ENCODE measurements at regions not wholly inside any gene's neighbourhood (a gene's known extent, or its start where the extent isn't known, plus 50 kb on each side); places are given as distances from the start of the nearest gene placed in this dataset.

DNA sequence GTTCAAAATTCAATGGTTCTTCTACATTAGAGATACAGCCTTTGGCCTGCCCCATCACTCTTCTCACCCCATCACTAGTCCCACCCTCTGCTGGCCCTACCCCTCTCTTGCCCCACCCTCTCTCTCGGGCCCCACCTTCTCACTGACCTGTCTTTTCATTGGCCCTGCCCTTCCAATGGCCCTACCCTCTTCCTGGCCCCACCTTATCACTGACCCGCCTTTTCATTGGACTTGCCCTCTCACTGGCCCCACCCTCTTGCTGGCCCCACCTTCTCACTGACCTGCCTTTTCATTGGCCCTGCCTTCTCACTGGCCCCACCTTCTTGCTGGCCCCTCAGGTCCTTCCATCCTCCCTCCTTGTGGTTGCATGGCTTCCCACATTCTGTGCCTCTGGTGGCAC, 107.2 kb upstream of the PLEKHG1 start:
- TF ChIP-seq ZNF70 (CRISPR knock-in tag; IDR thresholded peaks at IDR 0.05) (no peak), ARNTL (CRISPR knock-in tag; IDR thresholded peaks at IDR 0.05; ENCODE audit: borderline replicate concordance, low read depth) (no peak), ESRRG (CRISPR knock-in tag; IDR thresholded peaks at IDR 0.05) (no peak), BACH2 (CRISPR knock-in tag; IDR thresholded peaks at IDR 0.05; ENCODE audit: borderline replicate concordance) (no peak), ZFP30 (CRISPR knock-in tag; IDR thresholded peaks at IDR 0.05) (no peak), ZC3H10 (CRISPR knock-in tag; IDR thresholded peaks at IDR 0.05) (no peak), SNAI2 (CRISPR knock-in tag; IDR thresholded peaks at IDR 0.05) (no peak), ZNF565 (CRISPR knock-in tag; conservative IDR thresholded peaks at IDR 0.05; ENCODE audit: low read depth) (no peak), PPARA (CRISPR knock-in tag; IDR thresholded peaks at IDR 0.05; ENCODE audit: borderline replicate concordance) (no peak)
- TF ChIP-seq, protein P1, sequence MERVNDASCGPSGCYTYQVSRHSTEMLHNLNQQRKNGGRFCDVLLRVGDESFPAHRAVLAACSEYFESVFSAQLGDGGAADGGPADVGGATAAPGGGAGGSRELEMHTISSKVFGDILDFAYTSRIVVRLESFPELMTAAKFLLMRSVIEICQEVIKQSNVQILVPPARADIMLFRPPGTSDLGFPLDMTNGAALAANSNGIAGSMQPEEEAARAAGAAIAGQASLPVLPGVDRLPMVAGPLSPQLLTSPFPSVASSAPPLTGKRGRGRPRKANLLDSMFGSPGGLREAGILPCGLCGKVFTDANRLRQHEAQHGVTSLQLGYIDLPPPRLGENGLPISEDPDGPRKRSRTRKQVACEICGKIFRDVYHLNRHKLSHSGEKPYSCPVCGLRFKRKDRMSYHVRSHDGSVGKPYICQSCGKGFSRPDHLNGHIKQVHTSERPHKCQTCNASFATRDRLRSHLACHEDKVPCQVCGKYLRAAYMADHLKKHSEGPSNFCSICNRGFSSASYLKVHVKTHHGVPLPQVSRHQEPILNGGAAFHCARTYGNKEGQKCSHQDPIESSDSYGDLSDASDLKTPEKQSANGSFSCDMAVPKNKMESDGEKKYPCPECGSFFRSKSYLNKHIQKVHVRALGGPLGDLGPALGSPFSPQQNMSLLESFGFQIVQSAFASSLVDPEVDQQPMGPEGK (CRISPR knock-in tag; IDR thresholded peaks at IDR 0.05; ENCODE audit: borderline replicate concordance): no peak
- TF ChIP-seq, protein P2, sequence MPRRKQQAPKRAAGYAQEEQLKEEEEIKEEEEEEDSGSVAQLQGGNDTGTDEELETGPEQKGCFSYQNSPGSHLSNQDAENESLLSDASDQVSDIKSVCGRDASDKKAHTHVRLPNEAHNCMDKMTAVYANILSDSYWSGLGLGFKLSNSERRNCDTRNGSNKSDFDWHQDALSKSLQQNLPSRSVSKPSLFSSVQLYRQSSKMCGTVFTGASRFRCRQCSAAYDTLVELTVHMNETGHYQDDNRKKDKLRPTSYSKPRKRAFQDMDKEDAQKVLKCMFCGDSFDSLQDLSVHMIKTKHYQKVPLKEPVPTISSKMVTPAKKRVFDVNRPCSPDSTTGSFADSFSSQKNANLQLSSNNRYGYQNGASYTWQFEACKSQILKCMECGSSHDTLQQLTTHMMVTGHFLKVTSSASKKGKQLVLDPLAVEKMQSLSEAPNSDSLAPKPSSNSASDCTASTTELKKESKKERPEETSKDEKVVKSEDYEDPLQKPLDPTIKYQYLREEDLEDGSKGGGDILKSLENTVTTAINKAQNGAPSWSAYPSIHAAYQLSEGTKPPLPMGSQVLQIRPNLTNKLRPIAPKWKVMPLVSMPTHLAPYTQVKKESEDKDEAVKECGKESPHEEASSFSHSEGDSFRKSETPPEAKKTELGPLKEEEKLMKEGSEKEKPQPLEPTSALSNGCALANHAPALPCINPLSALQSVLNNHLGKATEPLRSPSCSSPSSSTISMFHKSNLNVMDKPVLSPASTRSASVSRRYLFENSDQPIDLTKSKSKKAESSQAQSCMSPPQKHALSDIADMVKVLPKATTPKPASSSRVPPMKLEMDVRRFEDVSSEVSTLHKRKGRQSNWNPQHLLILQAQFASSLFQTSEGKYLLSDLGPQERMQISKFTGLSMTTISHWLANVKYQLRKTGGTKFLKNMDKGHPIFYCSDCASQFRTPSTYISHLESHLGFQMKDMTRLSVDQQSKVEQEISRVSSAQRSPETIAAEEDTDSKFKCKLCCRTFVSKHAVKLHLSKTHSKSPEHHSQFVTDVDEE (CRISPR knock-in tag; IDR thresholded peaks at IDR 0.05): no peak
- TF ChIP-seq, protein P3, sequence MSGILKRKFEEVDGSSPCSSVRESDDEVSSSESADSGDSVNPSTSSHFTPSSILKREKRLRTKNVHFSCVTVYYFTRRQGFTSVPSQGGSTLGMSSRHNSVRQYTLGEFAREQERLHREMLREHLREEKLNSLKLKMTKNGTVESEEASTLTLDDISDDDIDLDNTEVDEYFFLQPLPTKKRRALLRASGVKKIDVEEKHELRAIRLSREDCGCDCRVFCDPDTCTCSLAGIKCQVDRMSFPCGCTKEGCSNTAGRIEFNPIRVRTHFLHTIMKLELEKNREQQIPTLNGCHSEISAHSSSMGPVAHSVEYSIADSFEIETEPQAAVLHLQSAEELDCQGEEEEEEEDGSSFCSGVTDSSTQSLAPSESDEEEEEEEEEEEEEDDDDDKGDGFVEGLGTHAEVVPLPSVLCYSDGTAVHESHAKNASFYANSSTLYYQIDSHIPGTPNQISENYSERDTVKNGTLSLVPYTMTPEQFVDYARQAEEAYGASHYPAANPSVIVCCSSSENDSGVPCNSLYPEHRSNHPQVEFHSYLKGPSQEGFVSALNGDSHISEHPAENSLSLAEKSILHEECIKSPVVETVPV (CRISPR knock-in tag; IDR thresholded peaks at IDR 0.05): no peak
- TF ChIP-seq, protein P4, sequence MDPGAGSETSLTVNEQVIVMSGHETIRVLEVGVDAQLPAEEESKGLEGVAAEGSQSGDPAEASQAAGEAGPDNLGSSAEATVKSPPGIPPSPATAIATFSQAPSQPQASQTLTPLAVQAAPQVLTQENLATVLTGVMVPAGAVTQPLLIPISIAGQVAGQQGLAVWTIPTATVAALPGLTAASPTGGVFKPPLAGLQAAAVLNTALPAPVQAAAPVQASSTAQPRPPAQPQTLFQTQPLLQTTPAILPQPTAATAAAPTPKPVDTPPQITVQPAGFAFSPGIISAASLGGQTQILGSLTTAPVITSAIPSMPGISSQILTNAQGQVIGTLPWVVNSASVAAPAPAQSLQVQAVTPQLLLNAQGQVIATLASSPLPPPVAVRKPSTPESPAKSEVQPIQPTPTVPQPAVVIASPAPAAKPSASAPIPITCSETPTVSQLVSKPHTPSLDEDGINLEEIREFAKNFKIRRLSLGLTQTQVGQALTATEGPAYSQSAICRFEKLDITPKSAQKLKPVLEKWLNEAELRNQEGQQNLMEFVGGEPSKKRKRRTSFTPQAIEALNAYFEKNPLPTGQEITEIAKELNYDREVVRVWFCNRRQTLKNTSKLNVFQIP (CRISPR knock-in tag; IDR thresholded peaks at IDR 0.05; ENCODE audit: borderline replicate concordance, low read depth): no peak

Data from SK-N-SH treated with all-trans-retinoic acid at 6 μM for 48 hours (cell line).